Lower leg skin (tissue), 3 donors: ENCODE measurements at regions not wholly inside any gene's neighbourhood (a gene's known extent, or its start where the extent isn't known, plus 50 kb on each side); places are given as distances from the start of the nearest gene placed in this dataset.

Experiments used
- CTCF ChIP-seq, 3 donors: fragments of 450-650 bp; IDR thresholded peaks; one replicate each; pipeline ENCODE4 v1.5.1; 2016; ENCODE audit warnings: antibody characterized with exemption in 3 of 3, mild to moderate bottlenecking in 3 of 3, moderate library complexity in 2 of 3
- POLR2A ChIP-seq, 2 donors: fragments of 450-650 bp; IDR thresholded peaks; one replicate each; pipeline ENCODE4 v1.6.1; 2016 to 2017; ENCODE audit warnings: antibody characterized with exemption in 2 of 2, mild to moderate bottlenecking in 1 of 2, moderate library complexity in 1 of 2

- TF ChIP-seq CTCF (IDR thresholded peaks at IDR 0.05) = no peak
- TF ChIP-seq POLR2A (IDR thresholded peaks at IDR 0.05) = no peak
Measured at GRCh38 chr13:44171156-44171555, 202.5 kb upstream of the SERP2 start.
